Coronary artery (tissue), 2 donors: ENCODE measurements at regions not wholly inside any gene's neighbourhood (a gene's known extent, or its start where the extent isn't known, plus 50 kb on each side); places are given as distances from the start of the nearest gene placed in this dataset.
"Not testable (repeated sequence)": the region's sequence is repeated elsewhere in the genome, so short reads cannot be mapped to it uniquely, and the experiment has no call there.

ENCODE experiments used
- DNase-seq: peaks from one replicate; pipeline ENCODE4 v3.0.0-alpha.2; 2017; ENCODE audit warnings: low spot score
- H3K27ac ChIP-seq, 2 donors: fragments of 200-600 bp; sonication (generic); one replicate each; pipeline ENCODE4 v1.5.1; 2016 to 2019
- H3K4me3 ChIP-seq: fragments of 200-600 bp; sonication (generic); 2 replicates; pipeline ENCODE4 v1.5.1; 2016; ENCODE audit warnings: mild to moderate bottlenecking, moderate library complexity
- TF ChIP-seq, protein P1 (sequence below): fragments of 200-600 bp; sonication (generic); IDR thresholded peaks from one replicate; pipeline ENCODE4 v1.5.1; 2019; ENCODE audit warnings: antibody characterized with exemption

GRCh38 chr5:120326651-120327050 lies 137.4 kb upstream of the PRR16 start:
- no peak for DNase-seq
- TF ChIP-seq, protein P1, sequence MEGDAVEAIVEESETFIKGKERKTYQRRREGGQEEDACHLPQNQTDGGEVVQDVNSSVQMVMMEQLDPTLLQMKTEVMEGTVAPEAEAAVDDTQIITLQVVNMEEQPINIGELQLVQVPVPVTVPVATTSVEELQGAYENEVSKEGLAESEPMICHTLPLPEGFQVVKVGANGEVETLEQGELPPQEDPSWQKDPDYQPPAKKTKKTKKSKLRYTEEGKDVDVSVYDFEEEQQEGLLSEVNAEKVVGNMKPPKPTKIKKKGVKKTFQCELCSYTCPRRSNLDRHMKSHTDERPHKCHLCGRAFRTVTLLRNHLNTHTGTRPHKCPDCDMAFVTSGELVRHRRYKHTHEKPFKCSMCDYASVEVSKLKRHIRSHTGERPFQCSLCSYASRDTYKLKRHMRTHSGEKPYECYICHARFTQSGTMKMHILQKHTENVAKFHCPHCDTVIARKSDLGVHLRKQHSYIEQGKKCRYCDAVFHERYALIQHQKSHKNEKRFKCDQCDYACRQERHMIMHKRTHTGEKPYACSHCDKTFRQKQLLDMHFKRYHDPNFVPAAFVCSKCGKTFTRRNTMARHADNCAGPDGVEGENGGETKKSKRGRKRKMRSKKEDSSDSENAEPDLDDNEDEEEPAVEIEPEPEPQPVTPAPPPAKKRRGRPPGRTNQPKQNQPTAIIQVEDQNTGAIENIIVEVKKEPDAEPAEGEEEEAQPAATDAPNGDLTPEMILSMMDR: no peak
- Histone ChIP-seq H3K4me3 (no peak overlapping the region), H3K27ac (no peak overlapping the region)

- TF ChIP-seq, protein P1: no peak
- Histone ChIP-seq H3K27ac (no peak overlapping the region), H3K4me3 (no peak overlapping the region)
- DNase-seq: no peak
Observed at GRCh38 chr5:120327180-120327579, 136.9 kb upstream of the PRR16 start.

DNA sequence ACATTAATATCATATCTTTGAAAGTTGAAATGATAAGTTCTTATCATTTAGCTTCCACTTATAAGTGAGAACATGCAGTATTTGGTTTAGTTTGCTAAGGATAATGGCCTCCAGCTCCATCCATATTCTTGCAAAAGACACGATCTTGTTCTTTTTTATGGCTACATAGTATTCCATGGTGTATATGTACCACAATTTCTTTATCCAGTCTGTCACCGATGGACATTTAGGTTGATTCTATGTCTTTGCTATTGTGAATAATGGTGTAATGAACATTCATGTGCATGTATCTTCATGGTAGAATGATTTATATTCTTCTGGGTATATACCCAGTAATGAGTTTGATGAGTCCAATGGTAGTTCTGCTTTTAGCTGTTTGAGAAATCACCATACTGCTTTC lies 135.0 kb upstream of the PRR16 start:
- Histone ChIP-seq H3K27ac (no peak overlapping the region), H3K4me3 (no peak overlapping the region)
- TF ChIP-seq, protein P1: no peak
- DNase-seq: no peak

DNA sequence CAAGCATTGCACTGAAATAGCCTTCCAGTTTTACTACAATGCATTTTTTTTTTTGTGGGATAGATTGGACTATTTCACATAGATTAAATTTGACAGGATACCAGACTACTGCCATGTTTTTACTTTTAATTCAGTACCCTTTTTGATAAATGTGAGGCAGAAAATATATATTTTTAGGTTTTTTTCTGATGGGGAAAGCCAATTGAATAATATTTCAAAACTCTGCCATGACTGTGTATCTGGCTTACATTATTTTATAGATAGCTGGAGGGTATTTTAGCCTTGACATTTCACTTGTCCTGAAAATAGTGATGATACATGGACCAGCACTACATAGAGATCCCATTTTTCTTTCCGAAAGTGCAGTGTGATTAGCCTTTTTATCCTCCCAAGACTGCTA lies 133.5 kb upstream of the PRR16 start:
- H3K4me3 ChIP-seq: no peak overlapping the region
- TF ChIP-seq, protein P1: no peak

DNA sequence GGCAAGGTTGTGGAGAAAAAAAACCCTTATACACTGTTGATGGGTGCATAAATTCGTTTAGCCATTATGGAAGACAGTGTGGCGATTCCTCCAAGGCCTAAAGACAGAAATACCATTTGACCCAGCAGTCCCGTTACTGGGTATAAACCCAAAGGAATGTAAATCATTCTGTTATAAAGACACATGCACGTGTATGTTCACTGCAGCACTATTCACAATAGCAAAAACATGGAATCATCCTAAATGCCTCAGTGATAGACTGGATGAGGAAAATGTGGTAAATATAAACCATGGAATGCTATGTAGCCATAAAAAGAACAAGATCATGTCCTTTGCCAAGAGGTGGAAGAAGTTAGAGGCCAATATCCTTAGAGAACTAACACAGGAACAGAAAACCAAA lies 119.9 kb upstream of the PRR16 start:
- H3K27ac ChIP-seq: no peak overlapping the region
- TF ChIP-seq, protein P1: no peak
- DNase-seq: no peak
- H3K4me3 ChIP-seq: no peak overlapping the region

More for the DNA sequence above, 133.5 kb upstream of the PRR16 start:
- DNase-seq: no peak
- H3K27ac ChIP-seq: no peak overlapping the region

GRCh38 chr5:120345947-120346346 lies 118.2 kb upstream of the PRR16 start:
- TF ChIP-seq, protein P1: no peak
- H3K27ac ChIP-seq: no peak overlapping the region
- H3K4me3 ChIP-seq: no peak overlapping the region
- no peak for DNase-seq

- H3K4me3 ChIP-seq, H3K27ac ChIP-seq, DNase-seq: not testable (repeated sequence)
Observed at GRCh38 chr5:120351071-120351470, 113.0 kb upstream of the PRR16 start.

- DNase-seq: no peak
- Histone ChIP-seq H3K27ac (no peak overlapping the region), H3K4me3 (no peak overlapping the region)
- TF ChIP-seq, protein P1: no peak
Observed at GRCh38 chr5:120354126-120354525, 110.0 kb upstream of the PRR16 start.
